ENCODE measurements at regions not wholly inside any gene's neighbourhood (a gene's known extent, or its start where the extent isn't known, plus 50 kb on each side); places are given as distances from the start of the nearest gene placed in this dataset.
"Not testable (repeated sequence)": the region's sequence is repeated elsewhere in the genome, so short reads cannot be mapped to it uniquely, and the experiment has no call there.

GRCh38 chr2:167334146-167334742 is 446.0 kb downstream of the XIRP2 start:
- DNase-seq (ENCODE audit: insufficient read length, low spot score), result no peak
- no peak for TF ChIP-seq POLR2A (IDR thresholded peaks at IDR 0.05; ENCODE audit: low read depth, low read length)
- FAIRE-seq, result no peak

- TF ChIP-seq POLR2A (IDR thresholded peaks at IDR 0.05; ENCODE audit: low read depth, low read length), result no peak
- DNase-seq (ENCODE audit: insufficient read length, low spot score), result no peak
- no peak for FAIRE-seq
Observed at GRCh38 chr2:167333245-167333644, 445.0 kb downstream of the XIRP2 start.

- FAIRE-seq, result no peak
- DNase-seq (ENCODE audit: insufficient read length, low spot score), result no peak
- no peak for TF ChIP-seq POLR2A (IDR thresholded peaks at IDR 0.05; ENCODE audit: low read depth, low read length)
Observed at GRCh38 chr2:167332358-167332757, 444.1 kb downstream of the XIRP2 start.

- no peak for DNase-seq (ENCODE audit: insufficient read length, low spot score)
- FAIRE-seq, result no peak
- no peak for TF ChIP-seq POLR2A (IDR thresholded peaks at IDR 0.05; ENCODE audit: low read depth, low read length)
Observed at GRCh38 chr2:167331636-167332232, 443.5 kb downstream of the XIRP2 start.

- not testable (repeated sequence) for FAIRE-seq; DNase-seq (ENCODE audit: insufficient read length, low spot score)
Observed at GRCh38 chr2:167328808-167329207, 440.5 kb downstream of the XIRP2 start.

- no peak for TF ChIP-seq POLR2A (IDR thresholded peaks at IDR 0.05; ENCODE audit: low read depth, low read length)
- FAIRE-seq, result no peak
- no peak for DNase-seq (ENCODE audit: insufficient read length, low spot score)
Observed at GRCh38 chr2:167322795-167323194, 434.5 kb downstream of the XIRP2 start.

GRCh38 chr2:167318581-167318980 is 430.3 kb downstream of the XIRP2 start:
- DNase-seq (ENCODE audit: insufficient read length, low spot score), result no peak
- no peak for FAIRE-seq
- no peak for TF ChIP-seq POLR2A (IDR thresholded peaks at IDR 0.05; ENCODE audit: low read depth, low read length)

GRCh38 chr2:167310442-167310841 is 422.2 kb downstream of the XIRP2 start:
- FAIRE-seq (no peak), DNase-seq (ENCODE audit: insufficient read length, low spot score) (no peak)
- no peak for TF ChIP-seq POLR2A (IDR thresholded peaks at IDR 0.05; ENCODE audit: low read depth, low read length)

All from H54 (cell line).